ENCODE measurements at regions not wholly inside any gene's neighbourhood (a gene's known extent, or its start where the extent isn't known, plus 50 kb on each side); places are given as distances from the start of the nearest gene placed in this dataset.

DNA sequence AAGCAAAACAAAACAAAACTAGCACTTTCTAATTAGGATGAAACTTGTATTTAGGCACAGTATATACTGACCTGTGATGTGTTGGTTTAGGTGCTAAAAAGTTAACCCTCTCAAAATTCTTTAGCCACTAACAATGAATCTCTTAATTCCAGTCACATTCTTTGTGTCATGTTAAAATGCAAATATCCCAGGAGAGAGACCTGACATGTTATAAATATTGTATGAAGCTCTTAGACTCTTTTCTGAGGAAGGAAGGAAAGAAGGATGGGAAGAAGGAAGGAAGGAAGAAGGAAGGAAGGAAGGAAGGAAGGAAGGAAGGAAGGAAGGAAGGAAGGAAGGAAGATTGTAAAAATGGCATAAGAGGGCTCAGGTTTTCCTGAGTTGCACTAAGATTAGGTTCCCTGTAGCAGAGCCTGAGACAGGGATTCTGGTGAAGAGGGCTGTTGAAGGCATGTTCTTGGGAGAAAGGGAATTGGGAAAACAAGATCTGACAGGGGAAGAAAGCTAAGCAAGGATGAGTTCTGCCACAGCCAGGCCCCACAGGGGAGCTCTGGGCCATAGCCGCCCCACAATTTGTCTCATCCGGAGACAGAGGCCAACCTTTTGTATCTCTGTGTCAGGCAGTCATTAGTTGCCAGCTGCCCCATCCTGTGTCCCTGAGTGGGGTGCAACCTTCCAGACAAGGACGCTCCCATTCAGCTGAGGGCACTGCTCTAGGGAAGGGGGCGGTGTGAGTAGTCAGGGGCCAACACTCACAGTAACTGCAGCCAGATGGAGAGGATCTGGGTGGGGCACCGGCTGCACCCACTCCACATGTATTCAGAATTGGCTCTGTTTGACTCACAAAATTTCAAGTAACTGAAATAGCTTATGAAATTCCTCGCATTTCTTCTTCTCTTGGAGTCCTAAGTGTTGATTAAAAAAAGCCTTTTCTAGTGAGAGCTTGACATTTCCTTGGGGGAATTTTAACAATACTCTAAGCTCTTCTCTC, 189.3 kb upstream of the ARG1 start:
- DNase-seq (ENCODE audit: low read depth, low spot score): no peak

DNA sequence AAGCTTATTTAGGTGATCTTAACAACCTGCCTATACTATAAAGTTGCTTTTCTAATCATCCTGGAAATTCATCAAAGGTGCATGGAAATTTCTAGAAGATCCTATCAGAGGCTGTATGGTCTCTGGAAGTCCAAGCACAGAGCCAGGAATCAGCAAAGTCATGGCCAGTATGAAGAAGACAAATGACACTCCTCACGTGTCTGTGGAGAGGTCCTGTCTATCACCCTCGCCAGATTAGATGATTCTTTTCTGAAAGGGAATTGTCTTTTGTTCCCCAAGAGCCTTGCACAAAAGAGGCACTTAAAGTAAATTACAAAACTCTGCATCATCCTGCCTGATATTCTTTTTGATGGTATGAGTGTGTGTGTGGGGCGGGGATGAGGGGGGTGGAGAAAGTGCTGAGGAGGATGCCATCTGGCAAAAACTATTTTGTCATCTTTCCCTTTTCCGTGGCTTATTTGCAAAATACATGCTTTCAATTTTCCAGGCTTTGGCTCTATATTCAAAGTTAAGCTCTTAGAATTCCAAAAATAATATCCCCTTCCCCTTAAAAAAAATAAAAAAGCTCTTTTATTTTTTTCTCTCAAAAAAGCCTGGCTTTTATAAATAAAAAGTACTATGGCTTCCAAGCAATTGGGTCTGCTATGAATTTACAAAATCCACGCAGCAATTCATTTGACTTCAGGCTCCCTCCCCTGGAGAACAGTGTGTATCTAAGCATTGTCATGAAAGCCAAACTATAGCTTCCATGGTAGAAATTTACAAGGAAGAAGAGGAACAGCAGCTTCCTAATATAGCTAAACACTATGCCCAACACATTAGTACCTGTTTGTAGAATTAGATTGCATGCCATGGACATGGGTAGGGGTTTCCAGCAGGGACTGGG, 185.2 kb upstream of the ARG1 start:
- no peak for DNase-seq (ENCODE audit: low read depth, low spot score)

DNA sequence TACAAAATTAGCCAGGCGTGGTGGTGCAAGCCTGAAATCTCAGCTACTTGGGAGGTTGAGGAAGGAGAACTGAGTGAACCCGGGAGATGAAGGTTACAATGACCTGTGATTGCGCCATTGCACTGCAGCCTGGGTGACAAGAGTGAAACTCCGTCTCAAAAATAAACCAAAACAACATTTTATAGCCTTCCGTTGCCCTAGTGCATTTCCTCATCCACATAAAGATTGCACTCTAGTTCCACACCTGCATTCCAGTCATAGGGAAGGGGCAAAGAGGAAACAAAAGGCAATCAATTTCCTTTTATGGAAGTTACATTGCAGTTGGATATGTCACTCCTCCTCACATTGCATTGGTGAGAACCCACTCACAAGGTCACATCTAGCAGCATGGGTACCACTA, 182.7 kb upstream of the ARG1 start:
- DNase-seq (ENCODE audit: low read depth, low spot score): no peak

DNA sequence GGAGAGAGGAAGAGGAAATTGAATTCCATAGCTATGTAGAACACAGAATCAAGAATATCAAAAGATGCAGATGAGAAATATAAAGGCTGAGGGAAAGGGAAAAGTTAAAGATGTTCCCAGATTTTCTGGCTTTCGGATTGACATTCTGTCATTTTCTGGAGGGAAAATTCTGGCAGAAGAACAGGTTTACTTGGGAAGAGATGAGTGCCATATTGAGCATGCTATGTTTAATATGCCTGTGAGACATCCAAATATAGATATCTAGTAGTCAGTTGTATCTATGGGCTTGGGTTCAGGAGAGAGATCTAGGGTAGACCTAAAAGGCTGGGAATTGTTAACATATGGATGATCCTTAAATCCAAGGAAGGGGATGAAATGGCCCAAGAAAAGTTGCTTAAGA, 181.9 kb upstream of the ARG1 start:
- DNase-seq (ENCODE audit: low read depth, low spot score): no peak

DNA sequence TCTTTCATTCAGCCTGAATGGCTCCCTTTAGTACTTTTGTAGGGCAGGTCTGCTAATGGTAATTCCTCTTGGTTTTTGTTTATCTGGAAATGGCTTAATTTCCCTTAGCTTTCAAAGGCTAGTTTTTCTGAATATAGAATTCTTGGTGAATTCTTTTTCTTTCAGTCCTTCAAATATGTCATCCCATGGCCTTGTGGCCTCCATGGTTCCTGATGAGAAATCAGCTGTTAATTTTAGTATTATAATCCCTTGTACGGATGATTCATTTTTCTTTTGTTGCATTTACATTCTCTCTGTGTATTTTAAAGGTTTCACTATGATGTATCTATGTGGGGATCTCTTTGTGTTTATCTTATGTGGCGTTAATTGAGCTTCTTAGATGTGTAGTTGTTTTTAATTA, 179.6 kb upstream of the ARG1 start:
- DNase-seq (ENCODE audit: low read depth, low spot score): no peak

DNA sequence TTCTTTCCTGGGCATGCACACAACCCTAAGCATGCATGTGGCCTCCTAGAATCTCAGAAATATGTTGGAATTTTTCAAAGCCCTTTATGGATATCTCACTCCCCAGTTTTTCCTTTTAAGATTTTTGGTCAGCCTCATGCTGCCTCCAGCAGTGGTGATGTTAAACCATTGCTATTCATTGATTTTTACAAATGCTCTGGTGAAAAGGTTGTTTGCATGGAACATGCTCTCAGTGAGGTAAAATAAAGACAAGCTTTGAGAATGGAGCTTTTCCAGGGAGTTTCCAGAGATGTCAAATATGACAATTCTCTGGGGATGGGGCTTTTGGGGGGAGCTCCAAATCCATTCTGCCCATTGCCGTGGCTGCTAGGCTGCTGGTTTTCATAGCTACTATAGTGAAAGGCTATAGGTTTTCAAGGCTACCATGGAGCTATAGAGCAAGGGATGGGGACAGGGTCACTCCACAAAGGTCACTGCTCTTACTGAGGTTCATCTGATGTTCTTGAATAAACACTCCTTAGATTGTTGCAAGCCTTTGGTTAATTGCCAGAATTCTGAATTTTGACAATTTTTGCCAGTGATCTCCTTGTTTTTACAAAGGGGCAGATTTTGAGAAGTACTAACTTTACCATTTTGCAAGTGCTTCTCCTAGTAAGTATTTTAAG, 178.1 kb upstream of the ARG1 start:
- no peak for DNase-seq (ENCODE audit: low read depth, low spot score)

DNA sequence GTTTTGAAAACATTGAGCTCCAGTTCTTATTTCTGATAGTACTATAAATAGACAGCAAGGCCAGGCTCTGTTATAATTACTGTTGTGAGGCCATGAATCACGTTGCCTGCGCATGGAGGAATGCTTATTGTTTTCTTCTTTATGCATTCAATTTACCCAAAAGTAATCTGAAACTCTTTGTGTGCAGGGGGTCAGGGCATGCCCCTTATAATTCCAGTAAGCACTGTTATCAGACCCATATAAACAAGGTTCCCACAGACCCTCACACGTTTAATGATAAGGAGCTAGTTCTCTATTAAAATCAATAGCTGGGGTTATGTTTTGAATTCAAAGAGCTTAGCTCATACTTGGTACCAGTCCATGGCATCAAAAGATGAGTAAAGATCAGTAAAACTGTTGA, 174.8 kb upstream of the ARG1 start:
- peak; percentile 20 for DNase-seq (ENCODE audit: low read depth, low spot score)

DNA sequence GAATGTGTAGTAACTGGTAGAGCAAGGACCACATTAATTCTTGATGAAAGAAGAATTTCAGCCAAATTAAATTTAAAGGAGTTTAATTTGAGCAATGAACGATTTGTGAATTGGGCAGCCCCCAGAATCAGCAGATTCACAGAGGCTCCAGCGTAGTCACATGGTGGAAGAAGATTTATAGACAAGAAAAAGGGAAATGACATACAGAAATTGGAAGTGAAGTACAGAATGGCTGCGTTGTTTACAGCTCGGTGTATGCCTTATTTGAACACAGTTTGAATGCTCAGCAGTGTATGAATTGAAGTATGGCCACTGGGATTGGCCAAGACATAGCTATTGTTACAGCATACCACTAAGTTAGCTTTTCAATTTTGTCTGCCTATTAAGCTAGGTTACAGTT, 173.6 kb upstream of the ARG1 start:
- no peak for DNase-seq (ENCODE audit: low read depth, low spot score)

DNA sequence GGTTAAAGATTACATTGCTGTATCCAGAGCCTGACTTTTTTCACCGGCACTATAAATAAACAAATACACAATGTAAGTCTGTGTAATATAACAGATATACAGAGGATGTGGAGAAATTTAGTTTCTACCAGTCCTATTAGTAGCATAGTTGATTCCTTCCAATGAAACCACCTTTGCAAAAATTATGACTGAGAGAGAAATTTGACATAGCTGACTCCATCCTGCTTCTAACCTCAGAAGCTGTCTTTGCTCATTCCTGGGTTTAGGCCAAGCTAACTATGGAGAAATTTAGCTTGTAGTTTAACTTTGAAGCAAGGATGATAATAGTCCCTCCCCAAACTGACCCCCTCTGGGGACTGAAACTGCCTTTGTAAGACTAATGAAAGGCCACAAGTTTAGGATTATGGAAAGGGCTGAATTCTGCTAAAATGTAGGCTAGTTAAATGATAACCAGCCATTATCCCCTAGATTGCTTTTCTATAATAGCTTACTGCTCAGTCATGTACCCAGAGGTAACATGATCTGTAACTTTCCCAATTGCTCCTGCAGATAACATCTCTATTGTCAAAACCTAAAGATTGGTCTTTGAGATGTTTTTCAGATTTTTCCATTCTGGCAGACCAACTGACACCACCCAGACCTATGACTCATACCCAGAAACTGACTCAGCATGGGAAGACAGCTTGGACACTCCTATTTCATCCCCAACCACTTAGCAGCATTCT, 172.8 kb upstream of the ARG1 start:
- peak; percentile 58 for DNase-seq (ENCODE audit: low read depth, low spot score)

DNA sequence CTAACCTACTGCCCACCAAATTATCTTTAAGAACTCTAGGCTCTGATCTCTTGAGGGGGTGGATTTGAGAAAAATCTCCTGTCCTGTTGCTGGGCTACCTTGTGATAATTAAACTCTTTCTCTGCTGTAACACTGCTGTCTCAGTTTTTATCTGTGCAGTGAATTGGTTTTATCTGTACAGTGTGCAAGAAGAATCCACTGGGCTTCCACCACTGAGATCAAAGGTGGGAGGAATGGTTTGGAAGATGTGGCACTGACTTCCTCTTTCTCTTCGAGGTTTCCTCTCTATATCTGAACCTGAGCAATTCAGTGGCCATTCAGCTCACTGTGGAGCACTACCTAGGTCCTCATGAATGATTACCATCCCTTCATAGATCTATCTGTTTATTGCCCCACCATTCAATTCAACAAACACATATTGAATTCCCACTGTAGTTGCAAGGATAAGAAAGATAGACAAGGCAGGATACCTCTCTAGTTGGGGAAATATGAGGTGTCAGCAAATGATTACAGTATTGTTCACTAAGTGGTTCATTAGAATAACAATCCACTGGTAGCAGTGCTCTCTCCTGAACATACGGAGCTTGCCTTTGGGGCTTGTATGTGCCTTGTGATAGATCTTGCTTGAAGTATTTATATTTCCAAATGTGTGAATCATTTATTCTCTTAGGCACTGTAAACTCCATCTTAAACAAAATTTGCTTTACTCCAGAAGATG, 172.1 kb upstream of the ARG1 start:
- DNase-seq (ENCODE audit: low read depth, low spot score): no peak

DNA sequence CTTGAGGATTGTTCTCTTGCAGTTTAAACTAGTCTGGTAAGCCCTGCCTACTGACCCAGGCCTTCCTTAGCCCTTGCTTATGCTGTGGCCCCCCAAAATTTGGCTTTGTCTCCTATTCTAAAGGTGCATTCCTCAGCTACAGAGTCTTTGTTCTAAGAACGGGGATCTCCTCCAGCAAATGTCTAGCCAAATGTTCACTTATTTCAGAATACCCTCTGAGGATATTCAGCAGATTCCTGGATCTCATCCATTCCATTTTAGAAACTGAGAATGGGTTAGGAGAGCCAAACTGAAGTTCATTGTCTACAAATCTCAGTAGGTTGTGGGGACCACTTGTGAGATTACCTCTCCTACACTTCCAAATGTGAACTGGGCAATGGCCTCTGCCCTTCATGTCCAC, 164.2 kb upstream of the ARG1 start:
- DNase-seq (ENCODE audit: low read depth, low spot score): no peak

DNA sequence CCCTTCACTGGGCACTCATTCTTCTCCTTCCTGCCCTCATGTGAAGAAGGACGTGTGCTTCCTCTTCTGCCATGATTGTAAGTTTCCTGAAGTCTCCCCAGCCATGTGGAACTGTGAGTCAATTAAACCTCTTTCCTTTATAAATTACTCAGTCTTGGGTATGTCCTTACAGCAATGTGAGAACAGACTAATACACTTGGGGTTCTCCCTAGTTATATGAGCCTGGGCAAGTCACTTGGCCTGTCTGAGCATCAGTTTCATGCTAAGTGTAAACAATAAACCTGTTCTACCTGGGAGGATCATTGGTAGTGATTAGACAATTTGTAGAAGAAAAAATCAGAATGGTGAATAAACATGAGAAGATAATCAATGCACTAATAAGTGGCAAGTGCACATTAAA, 162.2 kb upstream of the ARG1 start:
- no peak for DNase-seq (ENCODE audit: low read depth, low spot score)

DNA sequence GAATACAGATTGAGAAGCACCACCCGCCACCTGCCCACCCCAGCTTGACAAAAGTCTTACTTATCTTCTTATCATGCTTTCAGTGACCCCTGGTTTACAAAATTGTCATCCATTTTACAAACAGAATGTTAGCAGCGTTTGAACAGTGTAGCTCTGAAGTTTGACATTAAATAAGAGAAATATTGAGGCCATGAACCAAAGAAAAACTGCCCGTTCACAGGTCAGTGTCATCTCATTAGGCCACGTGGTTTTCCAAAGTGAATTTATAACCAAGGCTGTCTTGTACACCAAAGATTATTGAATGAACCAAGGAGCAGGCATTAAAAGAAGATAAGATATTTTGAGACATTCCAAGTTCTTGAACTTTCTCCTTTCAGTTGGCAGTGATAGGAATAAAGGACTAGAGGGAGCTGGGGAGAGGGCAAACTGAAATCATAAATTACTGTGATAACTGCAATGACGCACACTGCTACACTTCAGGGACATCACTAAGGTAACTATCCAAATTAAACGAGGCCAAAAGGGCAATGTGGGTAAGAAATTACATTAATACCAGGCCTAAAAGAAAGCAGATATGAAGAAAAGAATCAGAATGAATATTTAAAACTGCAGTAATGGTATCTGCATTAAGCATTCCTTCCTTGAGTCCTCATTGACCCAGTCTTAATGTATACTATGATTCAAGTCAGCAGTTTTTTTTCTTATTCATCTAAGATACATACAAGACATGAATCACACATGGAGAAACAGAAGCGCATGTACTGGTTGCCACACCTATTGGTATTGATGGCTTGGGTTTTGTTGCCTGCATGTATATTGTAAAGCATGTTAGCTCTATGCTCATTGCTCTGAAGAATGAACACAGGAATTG, 159.8 kb upstream of the ARG1 start:
- DNase-seq (ENCODE audit: low read depth, low spot score): no peak

DNA sequence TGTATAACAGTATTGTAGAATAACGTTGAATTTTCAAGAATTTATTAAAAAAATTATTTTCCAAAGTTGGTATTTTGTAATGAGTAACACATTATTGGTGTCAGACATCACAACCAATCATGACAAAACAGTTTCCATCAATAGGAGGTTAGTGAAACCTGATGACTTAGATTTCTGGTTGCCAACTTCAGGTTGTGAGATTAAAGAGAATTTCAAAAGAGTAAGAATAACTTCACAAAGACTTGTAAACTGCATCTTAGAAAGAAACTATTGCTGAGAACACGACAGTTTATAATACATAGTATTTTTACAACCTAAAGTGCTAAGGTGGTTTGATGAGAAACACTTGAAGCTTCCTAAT, 159.2 kb upstream of the ARG1 start:
- no peak for DNase-seq (ENCODE audit: low read depth, low spot score)

DNA sequence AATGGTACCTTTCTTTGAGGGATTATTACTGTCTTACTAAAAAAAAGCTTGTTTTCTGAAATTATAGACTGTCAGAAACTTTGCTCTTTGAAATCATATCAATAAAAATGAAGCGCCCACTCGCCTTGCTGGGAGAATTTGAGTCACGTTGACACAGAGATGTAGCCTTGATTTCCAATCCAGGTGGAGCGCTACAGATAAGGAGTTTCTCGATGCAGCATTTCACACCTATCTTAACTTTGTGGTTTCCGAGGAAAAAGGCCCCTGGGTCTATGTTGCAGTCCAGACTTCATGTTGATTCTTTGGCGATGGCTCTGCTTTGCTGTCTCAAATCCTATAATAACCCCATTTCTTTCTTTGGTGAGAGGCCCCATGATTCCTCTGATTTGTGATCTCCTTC, 158.1 kb upstream of the ARG1 start:
- no peak for DNase-seq (ENCODE audit: low read depth, low spot score)

DNA sequence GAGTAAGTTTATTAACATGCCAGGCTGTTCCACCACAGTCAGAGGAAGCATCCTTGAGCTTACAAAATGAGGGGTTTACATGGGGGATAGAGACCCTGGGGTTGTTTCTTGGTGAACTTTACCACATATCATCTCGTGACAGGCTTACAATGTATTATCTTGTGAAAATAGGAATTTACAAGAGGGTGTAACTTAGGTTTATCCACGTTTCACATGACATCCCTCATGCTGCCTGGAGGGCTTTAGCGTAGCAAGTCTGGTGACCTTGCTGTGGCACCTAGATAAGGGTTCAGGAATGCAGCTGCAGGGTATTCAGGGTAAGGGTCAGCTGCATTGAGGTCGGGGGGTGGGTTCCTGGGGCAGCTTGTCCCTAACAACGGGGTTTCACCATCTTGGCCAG, 154.6 kb upstream of the ARG1 start:
- no peak for DNase-seq (ENCODE audit: low read depth, low spot score)

DNA sequence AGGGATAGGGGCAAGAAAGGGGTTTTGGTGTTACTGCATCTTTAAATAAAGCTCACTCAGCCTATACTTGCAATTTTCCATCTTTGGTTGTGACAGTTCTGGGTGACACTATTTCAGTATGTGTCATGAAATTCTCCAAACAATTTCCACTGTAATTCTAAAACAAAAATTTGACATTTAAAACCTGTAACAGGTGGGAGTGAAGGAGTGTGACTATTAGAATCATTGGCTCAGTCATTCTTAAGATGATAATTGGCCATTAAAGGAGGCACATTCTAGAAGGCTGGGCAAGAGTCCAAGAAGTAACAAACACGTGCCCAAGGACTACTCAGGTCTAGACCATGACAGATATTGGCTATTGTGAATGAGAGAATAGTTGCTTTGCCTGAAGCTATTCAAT, 153.3 kb upstream of the ARG1 start:
- DNase-seq (ENCODE audit: low read depth, low spot score): peak; percentile 3

DNA sequence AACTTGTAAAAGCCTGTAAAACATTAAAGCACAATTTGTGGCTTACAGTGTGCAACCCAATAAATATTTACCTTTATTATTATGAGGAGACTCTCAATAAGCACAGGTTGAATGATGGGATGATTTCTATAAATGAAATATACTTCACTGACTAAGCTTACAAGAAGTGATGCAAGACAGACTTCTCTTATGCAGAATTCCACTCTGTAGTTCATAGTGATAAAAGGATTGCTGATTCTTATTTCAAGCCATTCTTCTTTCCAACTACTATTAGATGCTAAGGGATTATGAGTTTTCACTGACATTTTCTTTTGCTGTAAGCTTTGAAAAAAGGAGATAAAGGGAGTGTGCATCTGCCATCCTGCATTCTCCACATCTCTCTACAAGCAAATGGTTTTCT, 149.0 kb upstream of the ARG1 start:
- no peak for DNase-seq (ENCODE audit: low read depth, low spot score)

DNA sequence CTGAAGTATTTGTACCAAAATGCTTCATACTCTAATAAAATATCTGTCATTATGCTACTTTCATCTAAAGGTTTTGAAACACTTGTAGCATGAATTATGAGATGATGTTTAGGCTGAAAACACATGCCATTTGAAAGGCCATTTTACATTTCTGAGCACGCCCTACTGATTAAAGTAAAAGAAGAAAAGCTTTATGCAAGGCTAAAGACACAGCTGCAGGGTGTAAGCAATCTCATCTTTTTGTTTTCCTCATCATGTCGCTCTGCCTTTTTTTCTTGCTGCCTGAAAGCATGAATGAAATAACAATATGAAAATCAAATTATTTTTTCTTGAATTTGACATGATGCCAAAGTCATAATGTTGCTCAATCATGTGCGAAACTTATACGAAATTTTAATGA, 148.6 kb upstream of the ARG1 start:
- no peak for DNase-seq (ENCODE audit: low read depth, low spot score)

Data from astrocyte of the hippocampus (primary cell).